SK-N-SH (cell line): ENCODE measurements at regions not wholly inside any gene's neighbourhood (a gene's known extent, or its start where the extent isn't known, plus 50 kb on each side); places are given as distances from the start of the nearest gene placed in this dataset.

Experiments used
- ELF1 ChIP-seq: IDR thresholded peaks from 2 replicates; pipeline ENCODE4 v1.4.0; 2012
- EP300 ChIP-seq, 2 experiments: IDR thresholded peaks; 2 replicates each; pipeline versions ENCODE4 v1.4.0 to v1.6.1; 2012; ENCODE audit warnings: borderline replicate concordance in 1 of 2, low read depth in 1 of 2, low read length in 1 of 2
- EZH2phosphoT487 ChIP-seq: fragments of 200-600 bp; sonication (generic); IDR thresholded peaks from 2 replicates; pipeline ENCODE4 v1.6.1; 2017; ENCODE audit warnings: low read depth, mixed run types, mild to moderate bottlenecking, antibody characterized with exemption, moderate library complexity, borderline replicate concordance
- FOSL2 ChIP-seq: IDR thresholded peaks from 2 replicates; pipeline ENCODE4 v1.4.0; 2012; ENCODE audit warnings: low read depth, mild to moderate bottlenecking, moderate library complexity, borderline replicate concordance
- FOXJ3 ChIP-seq: sonication (generic); formaldehyde crosslinking; IDR thresholded peaks from 2 replicates; pipeline ENCODE4 v1.5.1; 2020; ENCODE audit warnings: mild to moderate bottlenecking, missing genetic modification reagents
- FOXM1 ChIP-seq: IDR thresholded peaks from 2 replicates; pipeline ENCODE4 v1.4.0; 2012; ENCODE audit warnings: low read depth, mild to moderate bottlenecking
- GABPA ChIP-seq: IDR thresholded peaks from 2 replicates; pipeline ENCODE4 v1.4.0; 2012; ENCODE audit warnings: low read depth, mild to moderate bottlenecking
- JUND ChIP-seq: IDR thresholded peaks from 2 replicates; pipeline ENCODE4 v1.4.0; 2012
- MEF2A ChIP-seq: IDR thresholded peaks from 2 replicates; pipeline ENCODE4 v1.4.0; 2012; ENCODE audit warnings: low read depth, borderline replicate concordance
- MXI1 ChIP-seq: IDR thresholded peaks from 2 replicates; pipeline ENCODE4 v1.6.1; 2012; ENCODE audit warnings: mild to moderate bottlenecking, low read depth, low read length, improper control_type of control experiment
- NFIC ChIP-seq: IDR thresholded peaks from 2 replicates; pipeline ENCODE4 v1.4.0; 2012; ENCODE audit warnings: borderline replicate concordance
- POLR2AphosphoS5 ChIP-seq: IDR thresholded peaks from 2 replicates; pipeline ENCODE4 v1.6.1; 2012; ENCODE audit warnings: low read depth, low read length
- RAD21 ChIP-seq: IDR thresholded peaks from 2 replicates; pipeline ENCODE4 v1.6.1; 2012; ENCODE audit warnings: mild to moderate bottlenecking, low read length
- RXRA ChIP-seq: IDR thresholded peaks from 2 replicates; pipeline ENCODE4 v1.4.0; 2012; ENCODE audit warnings: low read depth, mild to moderate bottlenecking, borderline replicate concordance
- SMC3 ChIP-seq: IDR thresholded peaks from 2 replicates; pipeline ENCODE4 v1.6.1; 2012; ENCODE audit warnings: low read depth, low read length, improper control_type of control experiment
- TF ChIP-seq, protein P1 (sequence below): fragments of 200-600 bp; sonication (generic); IDR thresholded peaks from 2 replicates; pipeline ENCODE4 v1.6.1; 2017; ENCODE audit warnings: antibody characterized with exemption, mild to moderate bottlenecking, moderate library complexity
- TF ChIP-seq, protein P2 (sequence below): IDR thresholded peaks from 2 replicates; pipeline ENCODE4 v1.4.0; 2012; ENCODE audit warnings: low read depth, borderline replicate concordance
- TF ChIP-seq, protein P3 (sequence below): fragments of 150-350 bp; IDR thresholded peaks from 2 replicates; pipeline ENCODE4 v1.6.1; 2016; ENCODE audit warnings: mild to moderate bottlenecking, low read depth, low read length
- TF ChIP-seq, protein P4 (sequence below): IDR thresholded peaks from 2 replicates; pipeline ENCODE4 v1.6.1; 2012; ENCODE audit warnings: mild to moderate bottlenecking, low read depth, low read length, moderate library complexity
- TF ChIP-seq, protein P5 (sequence below): fragments of 150-350 bp; IDR thresholded peaks from 2 replicates; pipeline ENCODE4 v1.6.1; 2017; ENCODE audit warnings: antibody characterized with exemption, low read length, low read depth, borderline replicate concordance

DNA sequence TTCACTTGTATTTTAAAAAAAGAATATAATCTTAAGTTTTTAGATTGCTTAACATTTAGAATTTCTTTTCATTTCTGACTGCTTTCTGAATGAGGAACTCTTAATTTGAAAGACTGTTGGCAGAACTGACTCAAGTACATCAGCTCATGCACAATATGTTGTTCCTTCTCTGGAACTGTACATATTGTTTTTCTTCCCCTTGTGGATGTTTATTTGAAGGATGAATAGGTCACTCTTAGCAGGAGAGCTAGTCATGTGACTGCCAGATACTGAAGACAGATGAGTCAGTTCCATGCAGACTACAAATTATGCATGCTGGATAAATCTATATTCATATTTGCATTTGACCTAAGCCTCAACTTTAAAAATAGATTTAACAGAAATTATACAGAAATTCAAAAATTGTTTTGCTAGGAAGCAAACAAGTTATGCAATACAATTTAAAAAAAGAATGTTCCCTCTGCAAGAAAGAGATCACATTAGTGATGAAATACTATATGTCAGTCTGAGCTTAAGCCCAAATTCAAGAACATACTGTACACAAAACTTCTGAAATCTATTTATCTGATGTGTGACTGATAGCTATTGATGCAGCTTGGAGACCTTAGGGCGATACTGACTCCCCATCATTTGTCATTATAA is 1274.9 kb upstream of the GJE1 start (continued):
- TF ChIP-seq, protein P1, sequence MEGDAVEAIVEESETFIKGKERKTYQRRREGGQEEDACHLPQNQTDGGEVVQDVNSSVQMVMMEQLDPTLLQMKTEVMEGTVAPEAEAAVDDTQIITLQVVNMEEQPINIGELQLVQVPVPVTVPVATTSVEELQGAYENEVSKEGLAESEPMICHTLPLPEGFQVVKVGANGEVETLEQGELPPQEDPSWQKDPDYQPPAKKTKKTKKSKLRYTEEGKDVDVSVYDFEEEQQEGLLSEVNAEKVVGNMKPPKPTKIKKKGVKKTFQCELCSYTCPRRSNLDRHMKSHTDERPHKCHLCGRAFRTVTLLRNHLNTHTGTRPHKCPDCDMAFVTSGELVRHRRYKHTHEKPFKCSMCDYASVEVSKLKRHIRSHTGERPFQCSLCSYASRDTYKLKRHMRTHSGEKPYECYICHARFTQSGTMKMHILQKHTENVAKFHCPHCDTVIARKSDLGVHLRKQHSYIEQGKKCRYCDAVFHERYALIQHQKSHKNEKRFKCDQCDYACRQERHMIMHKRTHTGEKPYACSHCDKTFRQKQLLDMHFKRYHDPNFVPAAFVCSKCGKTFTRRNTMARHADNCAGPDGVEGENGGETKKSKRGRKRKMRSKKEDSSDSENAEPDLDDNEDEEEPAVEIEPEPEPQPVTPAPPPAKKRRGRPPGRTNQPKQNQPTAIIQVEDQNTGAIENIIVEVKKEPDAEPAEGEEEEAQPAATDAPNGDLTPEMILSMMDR, result no peak
- no peak for TF ChIP-seq MXI1
- TF ChIP-seq RXRA, result peak; percentile 31; the same call in 1 of the 2 replicates
- TF ChIP-seq RAD21, result no peak
- peak; percentile 41; the same call in 1 of the 2 replicates for TF ChIP-seq FOSL2
- TF ChIP-seq, protein P2, sequence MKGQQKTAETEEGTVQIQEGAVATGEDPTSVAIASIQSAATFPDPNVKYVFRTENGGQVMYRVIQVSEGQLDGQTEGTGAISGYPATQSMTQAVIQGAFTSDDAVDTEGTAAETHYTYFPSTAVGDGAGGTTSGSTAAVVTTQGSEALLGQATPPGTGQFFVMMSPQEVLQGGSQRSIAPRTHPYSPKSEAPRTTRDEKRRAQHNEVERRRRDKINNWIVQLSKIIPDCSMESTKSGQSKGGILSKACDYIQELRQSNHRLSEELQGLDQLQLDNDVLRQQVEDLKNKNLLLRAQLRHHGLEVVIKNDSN, result peak; percentile 87
- TF ChIP-seq, protein P3, sequence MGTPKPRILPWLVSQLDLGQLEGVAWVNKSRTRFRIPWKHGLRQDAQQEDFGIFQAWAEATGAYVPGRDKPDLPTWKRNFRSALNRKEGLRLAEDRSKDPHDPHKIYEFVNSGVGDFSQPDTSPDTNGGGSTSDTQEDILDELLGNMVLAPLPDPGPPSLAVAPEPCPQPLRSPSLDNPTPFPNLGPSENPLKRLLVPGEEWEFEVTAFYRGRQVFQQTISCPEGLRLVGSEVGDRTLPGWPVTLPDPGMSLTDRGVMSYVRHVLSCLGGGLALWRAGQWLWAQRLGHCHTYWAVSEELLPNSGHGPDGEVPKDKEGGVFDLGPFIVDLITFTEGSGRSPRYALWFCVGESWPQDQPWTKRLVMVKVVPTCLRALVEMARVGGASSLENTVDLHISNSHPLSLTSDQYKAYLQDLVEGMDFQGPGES, result no peak
- TF ChIP-seq MEF2A, result 0 out of 2 replicates have a peak, but pooled peaks have one; percentile 14
- TF ChIP-seq EP300 (IDR thresholded peaks at IDR 0.05; ENCODE audit: borderline replicate concordance in 1 of 2, low read depth in 1 of 2, low read length in 1 of 2), result peak in 1 of 2 experiments; percentile 67; a peak in 2 of 4 replicates
- TF ChIP-seq FOXM1, result 0 out of 2 replicates have a peak, but pooled peaks have one; percentile 24
- peak; percentile 66; the same call in 1 of the 2 replicates for TF ChIP-seq JUND
- no peak; the same call in 1 of the 2 replicates for TF ChIP-seq NFIC
- TF ChIP-seq EZH2phosphoT487, result no peak
- TF ChIP-seq GABPA, result no peak
- TF ChIP-seq, protein P4, sequence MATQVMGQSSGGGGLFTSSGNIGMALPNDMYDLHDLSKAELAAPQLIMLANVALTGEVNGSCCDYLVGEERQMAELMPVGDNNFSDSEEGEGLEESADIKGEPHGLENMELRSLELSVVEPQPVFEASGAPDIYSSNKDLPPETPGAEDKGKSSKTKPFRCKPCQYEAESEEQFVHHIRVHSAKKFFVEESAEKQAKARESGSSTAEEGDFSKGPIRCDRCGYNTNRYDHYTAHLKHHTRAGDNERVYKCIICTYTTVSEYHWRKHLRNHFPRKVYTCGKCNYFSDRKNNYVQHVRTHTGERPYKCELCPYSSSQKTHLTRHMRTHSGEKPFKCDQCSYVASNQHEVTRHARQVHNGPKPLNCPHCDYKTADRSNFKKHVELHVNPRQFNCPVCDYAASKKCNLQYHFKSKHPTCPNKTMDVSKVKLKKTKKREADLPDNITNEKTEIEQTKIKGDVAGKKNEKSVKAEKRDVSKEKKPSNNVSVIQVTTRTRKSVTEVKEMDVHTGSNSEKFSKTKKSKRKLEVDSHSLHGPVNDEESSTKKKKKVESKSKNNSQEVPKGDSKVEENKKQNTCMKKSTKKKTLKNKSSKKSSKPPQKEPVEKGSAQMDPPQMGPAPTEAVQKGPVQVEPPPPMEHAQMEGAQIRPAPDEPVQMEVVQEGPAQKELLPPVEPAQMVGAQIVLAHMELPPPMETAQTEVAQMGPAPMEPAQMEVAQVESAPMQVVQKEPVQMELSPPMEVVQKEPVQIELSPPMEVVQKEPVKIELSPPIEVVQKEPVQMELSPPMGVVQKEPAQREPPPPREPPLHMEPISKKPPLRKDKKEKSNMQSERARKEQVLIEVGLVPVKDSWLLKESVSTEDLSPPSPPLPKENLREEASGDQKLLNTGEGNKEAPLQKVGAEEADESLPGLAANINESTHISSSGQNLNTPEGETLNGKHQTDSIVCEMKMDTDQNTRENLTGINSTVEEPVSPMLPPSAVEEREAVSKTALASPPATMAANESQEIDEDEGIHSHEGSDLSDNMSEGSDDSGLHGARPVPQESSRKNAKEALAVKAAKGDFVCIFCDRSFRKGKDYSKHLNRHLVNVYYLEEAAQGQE, result no peak
- TF ChIP-seq, protein P5, sequence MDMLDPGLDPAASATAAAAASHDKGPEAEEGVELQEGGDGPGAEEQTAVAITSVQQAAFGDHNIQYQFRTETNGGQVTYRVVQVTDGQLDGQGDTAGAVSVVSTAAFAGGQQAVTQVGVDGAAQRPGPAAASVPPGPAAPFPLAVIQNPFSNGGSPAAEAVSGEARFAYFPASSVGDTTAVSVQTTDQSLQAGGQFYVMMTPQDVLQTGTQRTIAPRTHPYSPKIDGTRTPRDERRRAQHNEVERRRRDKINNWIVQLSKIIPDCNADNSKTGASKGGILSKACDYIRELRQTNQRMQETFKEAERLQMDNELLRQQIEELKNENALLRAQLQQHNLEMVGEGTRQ, result no peak
- no peak for TF ChIP-seq FOXJ3 (CRISPR knock-in tag)
- no peak for TF ChIP-seq SMC3
- peak; percentile 47; the same call in 1 of the 2 replicates for TF ChIP-seq POLR2AphosphoS5
- no peak for TF ChIP-seq ELF1
